ENCODE measurements at regions not wholly inside any gene's neighbourhood (a gene's known extent, or its start where the extent isn't known, plus 50 kb on each side); places are given as distances from the start of the nearest gene placed in this dataset.
"Not testable (repeated sequence)": the region's sequence is repeated elsewhere in the genome, so short reads cannot be mapped to it uniquely, and the experiment has no call there.

DNA sequence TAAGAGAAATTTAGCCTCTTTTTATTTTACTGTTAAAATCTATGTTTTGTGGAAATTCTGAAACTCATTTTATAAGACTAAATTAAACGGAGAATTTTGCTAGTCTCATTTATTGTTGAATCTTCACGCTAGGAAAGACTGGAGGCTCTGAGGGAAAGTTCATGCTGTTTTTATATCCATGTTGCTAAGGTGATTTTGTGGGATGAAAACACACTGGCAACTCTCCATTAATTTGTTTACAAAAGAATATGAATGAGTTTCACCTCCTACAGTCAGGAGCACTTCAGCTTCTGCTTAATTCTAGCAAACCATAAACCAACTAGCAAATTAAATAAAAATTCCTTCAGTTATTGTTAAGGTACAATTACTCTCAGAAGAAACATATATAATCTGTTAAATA, 195.4 kb downstream of the RAP2B start:
- Mint-ChIP-seq H3K4me1 (ENCODE audit: low read depth, unreplicated experiment) (no peaks in the 10 kb centered on the region), H3K4me3 (ENCODE audit: unreplicated experiment) (no peak overlapping the region), H3K9me3 (ENCODE audit: unreplicated experiment) (no peaks in the 10 kb centered on the region), H3K36me3 (ENCODE audit: unreplicated experiment) (no peaks in the 10 kb centered on the region), H3K27ac (ENCODE audit: unreplicated experiment) (no peak overlapping the region), H3K27me3 (ENCODE audit: unreplicated experiment) (peaks cover 3% of the 10 kb centered on the region)
- TF ChIP-seq, protein P1, sequence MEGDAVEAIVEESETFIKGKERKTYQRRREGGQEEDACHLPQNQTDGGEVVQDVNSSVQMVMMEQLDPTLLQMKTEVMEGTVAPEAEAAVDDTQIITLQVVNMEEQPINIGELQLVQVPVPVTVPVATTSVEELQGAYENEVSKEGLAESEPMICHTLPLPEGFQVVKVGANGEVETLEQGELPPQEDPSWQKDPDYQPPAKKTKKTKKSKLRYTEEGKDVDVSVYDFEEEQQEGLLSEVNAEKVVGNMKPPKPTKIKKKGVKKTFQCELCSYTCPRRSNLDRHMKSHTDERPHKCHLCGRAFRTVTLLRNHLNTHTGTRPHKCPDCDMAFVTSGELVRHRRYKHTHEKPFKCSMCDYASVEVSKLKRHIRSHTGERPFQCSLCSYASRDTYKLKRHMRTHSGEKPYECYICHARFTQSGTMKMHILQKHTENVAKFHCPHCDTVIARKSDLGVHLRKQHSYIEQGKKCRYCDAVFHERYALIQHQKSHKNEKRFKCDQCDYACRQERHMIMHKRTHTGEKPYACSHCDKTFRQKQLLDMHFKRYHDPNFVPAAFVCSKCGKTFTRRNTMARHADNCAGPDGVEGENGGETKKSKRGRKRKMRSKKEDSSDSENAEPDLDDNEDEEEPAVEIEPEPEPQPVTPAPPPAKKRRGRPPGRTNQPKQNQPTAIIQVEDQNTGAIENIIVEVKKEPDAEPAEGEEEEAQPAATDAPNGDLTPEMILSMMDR (IDR thresholded peaks at IDR 0.05; ENCODE audit: partially characterized antibody, unreplicated experiment) = no peak
- DNase-seq = no peak

GRCh38 chr3:153369561-153370374, 207.7 kb downstream of the RAP2B start:
- DNase-seq = no peak
- Mint-ChIP-seq H3K9me3 (ENCODE audit: unreplicated experiment) (peaks cover 3% of the 10 kb centered on the region), H3K4me1 (ENCODE audit: low read depth, unreplicated experiment) (no peaks in the 10 kb centered on the region), H3K27me3 (ENCODE audit: unreplicated experiment) (peaks cover 1% of the 10 kb centered on the region), H3K36me3 (ENCODE audit: unreplicated experiment) (no peaks in the 10 kb centered on the region), H3K27ac (ENCODE audit: unreplicated experiment) (no peak overlapping the region), H3K4me3 (ENCODE audit: unreplicated experiment) (no peak overlapping the region)
- TF ChIP-seq, protein P1 (IDR thresholded peaks at IDR 0.05; ENCODE audit: partially characterized antibody, unreplicated experiment) = no peak

DNA sequence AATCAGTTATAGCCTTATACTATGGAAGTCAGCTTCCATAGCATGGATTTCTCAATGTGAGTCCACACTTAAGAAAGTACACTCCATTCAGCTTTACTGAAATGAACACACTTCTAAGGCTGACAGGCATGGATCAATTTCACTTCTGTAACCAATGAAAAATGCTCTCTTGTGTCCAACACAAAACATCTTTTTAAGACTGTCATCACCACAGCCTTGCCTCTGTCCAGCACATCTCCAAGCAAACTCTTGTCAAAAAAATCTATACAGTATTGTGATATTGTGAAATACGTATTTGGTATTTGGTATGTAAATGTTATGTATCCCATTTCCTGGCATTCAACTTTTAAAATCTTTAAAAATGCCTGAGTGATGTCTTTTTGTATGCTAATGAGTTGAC, 208.7 kb downstream of the RAP2B start:
- peaks cover 3% of the 10 kb centered on the region for H3K9me3 Mint-ChIP-seq (ENCODE audit: unreplicated experiment)
- H3K36me3 Mint-ChIP-seq (ENCODE audit: unreplicated experiment) = no peaks in the 10 kb centered on the region
- no peaks in the 10 kb centered on the region for H3K4me1 Mint-ChIP-seq (ENCODE audit: low read depth, unreplicated experiment)
- TF ChIP-seq, protein P1 (IDR thresholded peaks at IDR 0.05; ENCODE audit: partially characterized antibody, unreplicated experiment) = no peak
- H3K27me3 Mint-ChIP-seq (ENCODE audit: unreplicated experiment) = peaks cover 1% of the 10 kb centered on the region
- no peak overlapping the region for H3K4me3 Mint-ChIP-seq (ENCODE audit: unreplicated experiment)
- no peak overlapping the region for H3K27ac Mint-ChIP-seq (ENCODE audit: unreplicated experiment)
- DNase-seq = no peak

GRCh38 chr3:153372326-153372725, 210.3 kb downstream of the RAP2B start:
- no peaks in the 10 kb centered on the region for H3K4me1 Mint-ChIP-seq (ENCODE audit: low read depth, unreplicated experiment)
- TF ChIP-seq, protein P1 (IDR thresholded peaks at IDR 0.05; ENCODE audit: partially characterized antibody, unreplicated experiment) = no peak
- peaks cover 1% of the 10 kb centered on the region for H3K27me3 Mint-ChIP-seq (ENCODE audit: unreplicated experiment)
- H3K4me3 Mint-ChIP-seq (ENCODE audit: unreplicated experiment) = no peak overlapping the region
- H3K27ac Mint-ChIP-seq (ENCODE audit: unreplicated experiment) = no peak overlapping the region
- no peak for DNase-seq
- H3K9me3 Mint-ChIP-seq (ENCODE audit: unreplicated experiment) = peaks cover 3% of the 10 kb centered on the region
- no peaks in the 10 kb centered on the region for H3K36me3 Mint-ChIP-seq (ENCODE audit: unreplicated experiment)

DNA sequence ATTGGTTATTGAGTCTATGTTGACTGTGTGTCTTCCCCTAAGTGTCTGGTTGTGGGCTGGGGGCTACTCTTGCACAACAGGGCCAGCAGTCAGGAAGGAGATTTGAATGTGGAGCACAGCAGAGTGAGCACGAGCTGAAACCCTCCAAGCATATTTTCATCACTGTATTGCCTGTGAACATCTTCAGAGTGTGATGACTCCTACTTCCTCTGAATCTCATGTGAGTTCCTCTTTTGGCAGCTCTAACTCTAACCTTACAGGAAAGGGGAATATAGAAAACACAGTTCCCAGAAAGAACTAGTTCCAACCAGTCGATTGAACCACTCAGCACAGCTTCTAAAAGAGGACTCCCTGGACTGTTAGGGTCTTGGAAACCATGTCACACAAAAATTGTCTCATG, 211.6 kb downstream of the RAP2B start:
- H3K4me1 Mint-ChIP-seq (ENCODE audit: low read depth, unreplicated experiment) = no peaks in the 10 kb centered on the region
- no peaks in the 10 kb centered on the region for H3K36me3 Mint-ChIP-seq (ENCODE audit: unreplicated experiment)
- no peak overlapping the region for H3K4me3 Mint-ChIP-seq (ENCODE audit: unreplicated experiment)
- H3K27ac Mint-ChIP-seq (ENCODE audit: unreplicated experiment) = no peak overlapping the region
- DNase-seq = no peak
- peaks cover 3% of the 10 kb centered on the region for H3K9me3 Mint-ChIP-seq (ENCODE audit: unreplicated experiment)
- TF ChIP-seq, protein P1 (IDR thresholded peaks at IDR 0.05; ENCODE audit: partially characterized antibody, unreplicated experiment) = no peak
- H3K27me3 Mint-ChIP-seq (ENCODE audit: unreplicated experiment) = peaks cover 1% of the 10 kb centered on the region

- not testable (repeated sequence) for H3K4me1 Mint-ChIP-seq (ENCODE audit: low read depth, unreplicated experiment); DNase-seq
These were observed 216.3 kb downstream of the RAP2B start for GRCh38 chr3:153378366-153378765.

More at GRCh38 chr3:153378366-153378765, 216.3 kb downstream of the RAP2B start:
- H3K4me3 Mint-ChIP-seq (ENCODE audit: unreplicated experiment); H3K27me3 Mint-ChIP-seq (ENCODE audit: unreplicated experiment); H3K36me3 Mint-ChIP-seq (ENCODE audit: unreplicated experiment); H3K27ac Mint-ChIP-seq (ENCODE audit: unreplicated experiment); H3K9me3 Mint-ChIP-seq (ENCODE audit: unreplicated experiment): not testable (repeated sequence)
